ENCODE measurements at regions not wholly inside any gene's neighbourhood (a gene's known extent, or its start where the extent isn't known, plus 50 kb on each side); places are given as distances from the start of the nearest gene placed in this dataset.

GRCh38 chr4:81758574-81759264 lies 287.0 kb upstream of the RASGEF1B start:
- Histone ChIP-seq H3K79me2 (ENCODE audit: insufficient read depth, low read length) (no peaks in the 10 kb centered on the region), H3K4me2 (replicated peaks; ENCODE audit: extremely low read depth, low read length, poor library complexity, severe bottlenecking) (no peak overlapping the region), H4K20me1 (ENCODE audit: insufficient read depth, low read length) (no peaks in the 10 kb centered on the region), H3K9me3 (replicated peaks in 1 of 2; ENCODE audit: control insufficient read depth in 1 of 2, insufficient read depth in 1 of 2, low read length in 2 of 2) (no peaks in the 10 kb centered on the region), H3K4me3 (replicated peaks in 1 of 3; ENCODE audit: low read depth in 2 of 3, low read length in 3 of 3) (no peak overlapping the region), H3K9ac (ENCODE audit: insufficient read depth, low read length, poor library complexity, severe bottlenecking) (no peak overlapping the region), H3K27ac (ENCODE audit: low read depth in 1 of 2, low read length in 2 of 2) (no peak overlapping the region), H3K27me3 (ENCODE audit: control insufficient read depth in 2 of 2, insufficient read depth in 2 of 2, low read length in 2 of 2) (no peaks in the 10 kb centered on the region), H2AFZ (ENCODE audit: insufficient read depth, low read depth, low read length, poor library complexity, severe bottlenecking) (no peak overlapping the region), H3K36me3 (replicated peaks in 1 of 2; ENCODE audit: control insufficient read depth in 1 of 2, insufficient read depth in 2 of 2, low read length in 2 of 2) (no peaks in the 10 kb centered on the region), H3K4me1 (ENCODE audit: control insufficient read depth in 1 of 2, insufficient read depth in 2 of 2, low read length in 2 of 2) (peaks cover 4 to 10% of the 10 kb centered on the region in 2 donors)
- H3K36me3 Mint-ChIP-seq: no peaks in the 10 kb centered on the region
- no peak for TF ChIP-seq CTCF (IDR thresholded peaks at IDR 0.05)
- no peak overlapping the region for H3K4me3 Mint-ChIP-seq
- no peak for DNase-seq
- H3K27me3 Mint-ChIP-seq (ENCODE audit: low read depth in 3 of 3): no peaks in the 10 kb centered on the region
- H3K27ac Mint-ChIP-seq: peak overlapping the region in 1 of 7 donors; percentile 66
- H3K9me3 Mint-ChIP-seq: peaks cover 0 to 4% (median 0%) of the 10 kb centered on the region in 7 donors
- intact Hi-C loops (cut with micrococcal nuclease): no loop called here
- peaks cover 11% of the 10 kb centered on the region for H3K4me1 Mint-ChIP-seq
- no CpG with 5 or more reads among the region's 1 CpG for WGBS (ENCODE audit: insufficient coverage)

GRCh38 chr4:81757691-81758090 lies 286.0 kb upstream of the RASGEF1B start:
- Histone ChIP-seq H3K27me3 (ENCODE audit: control insufficient read depth in 2 of 2, insufficient read depth in 2 of 2, low read length in 2 of 2) (no peaks in the 10 kb centered on the region), H3K4me1 (ENCODE audit: control insufficient read depth in 1 of 2, insufficient read depth in 2 of 2, low read length in 2 of 2) (peaks cover 4 to 10% of the 10 kb centered on the region in 2 donors), H3K9ac (ENCODE audit: insufficient read depth, low read length, poor library complexity, severe bottlenecking) (no peak overlapping the region), H3K36me3 (replicated peaks in 1 of 2; ENCODE audit: control insufficient read depth in 1 of 2, insufficient read depth in 2 of 2, low read length in 2 of 2) (no peaks in the 10 kb centered on the region), H3K79me2 (ENCODE audit: insufficient read depth, low read length) (no peaks in the 10 kb centered on the region), H4K20me1 (ENCODE audit: insufficient read depth, low read length) (no peaks in the 10 kb centered on the region), H3K4me3 (replicated peaks in 1 of 3; ENCODE audit: low read depth in 2 of 3, low read length in 3 of 3) (no peak overlapping the region), H2AFZ (ENCODE audit: insufficient read depth, low read depth, low read length, poor library complexity, severe bottlenecking) (no peak overlapping the region), H3K9me3 (replicated peaks in 1 of 2; ENCODE audit: control insufficient read depth in 1 of 2, insufficient read depth in 1 of 2, low read length in 2 of 2) (no peaks in the 10 kb centered on the region), H3K27ac (ENCODE audit: low read depth in 1 of 2, low read length in 2 of 2) (no peak overlapping the region), H3K4me2 (replicated peaks; ENCODE audit: extremely low read depth, low read length, poor library complexity, severe bottlenecking) (no peak overlapping the region)
- peak overlapping the region in 1 of 7 donors; percentile 7 for H3K27ac Mint-ChIP-seq
- H3K4me1 Mint-ChIP-seq: peaks cover 11% of the 10 kb centered on the region
- WGBS (ENCODE audit: insufficient coverage): 67% methylated on average over 1 of the region's 2 CpGs
- intact Hi-C loops (cut with micrococcal nuclease): no loop called here
- no peak for TF ChIP-seq CTCF (IDR thresholded peaks at IDR 0.05)
- peaks cover 0 to under 1% (median 0%) of the 10 kb centered on the region in 7 donors for H3K9me3 Mint-ChIP-seq
- DNase-seq: no peak
- H3K27me3 Mint-ChIP-seq (ENCODE audit: low read depth in 3 of 3): no peaks in the 10 kb centered on the region
- H3K36me3 Mint-ChIP-seq: no peaks in the 10 kb centered on the region
- H3K4me3 Mint-ChIP-seq: no peak overlapping the region

Measured in CD14-positive monocyte (primary cell).